ENCODE measurements at regions not wholly inside any gene's neighbourhood (a gene's known extent, or its start where the extent isn't known, plus 50 kb on each side); places are given as distances from the start of the nearest gene placed in this dataset.
"Not testable (repeated sequence)": the region's sequence is repeated elsewhere in the genome, so short reads cannot be mapped to it uniquely, and the experiment has no call there.

DNA sequence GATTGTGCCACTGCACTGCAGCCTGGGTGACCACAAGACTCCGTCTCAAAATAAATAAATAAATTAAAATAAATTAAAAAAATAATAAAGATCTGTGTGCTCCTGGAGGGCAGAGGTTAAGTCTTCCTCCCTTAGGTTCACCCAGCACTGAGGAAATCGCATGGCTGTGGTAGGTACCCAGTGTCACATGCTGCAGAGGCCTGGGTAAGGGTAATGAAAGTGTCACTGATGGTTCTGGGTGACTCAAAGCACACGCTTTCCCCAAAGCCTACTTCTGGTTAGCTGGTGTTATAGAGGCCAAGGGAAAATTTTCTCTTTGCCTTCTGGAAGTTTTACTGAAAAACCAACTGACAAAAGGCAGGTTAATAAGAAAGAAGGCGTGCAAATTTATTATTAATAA, 88.8 kb upstream of the ITGB1 start:
- no peak overlapping the region for H3K27ac Mint-ChIP-seq
- H3K4me3 Mint-ChIP-seq, result no peak overlapping the region
- no peaks in the 10 kb centered on the region for H3K4me1 Mint-ChIP-seq (ENCODE audit: low read depth)
- no peaks in the 10 kb centered on the region for H3K9me3 Mint-ChIP-seq
- no peaks in the 10 kb centered on the region for H3K36me3 Mint-ChIP-seq (ENCODE audit: low read depth)
- H3K27me3 Mint-ChIP-seq (ENCODE audit: low read depth), result no peaks in the 10 kb centered on the region

DNA sequence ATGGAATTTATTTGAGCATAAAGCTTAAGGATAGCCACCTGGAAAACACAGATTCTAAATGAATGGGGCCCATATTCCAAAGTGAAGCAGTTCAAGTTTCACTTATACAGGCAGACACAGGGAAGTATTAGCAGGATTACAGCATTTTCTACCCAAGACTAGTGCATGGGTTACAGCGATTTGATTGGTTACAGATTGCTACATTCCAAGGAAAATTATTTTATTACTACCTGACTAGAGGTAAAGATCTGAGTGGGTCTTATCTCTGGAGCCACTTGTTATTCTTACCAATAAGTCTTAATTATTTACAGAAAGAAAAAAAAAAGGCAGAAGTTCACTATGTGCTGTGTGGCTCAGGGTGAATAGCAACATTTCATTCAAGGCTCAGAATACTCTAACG, 87.4 kb upstream of the ITGB1 start:
- Mint-ChIP-seq H3K36me3 (ENCODE audit: low read depth) (no peaks in the 10 kb centered on the region), H3K9me3 (no peaks in the 10 kb centered on the region), H3K27ac (no peak overlapping the region), H3K27me3 (ENCODE audit: low read depth) (no peaks in the 10 kb centered on the region), H3K4me1 (ENCODE audit: low read depth) (no peaks in the 10 kb centered on the region), H3K4me3 (no peak overlapping the region)

DNA sequence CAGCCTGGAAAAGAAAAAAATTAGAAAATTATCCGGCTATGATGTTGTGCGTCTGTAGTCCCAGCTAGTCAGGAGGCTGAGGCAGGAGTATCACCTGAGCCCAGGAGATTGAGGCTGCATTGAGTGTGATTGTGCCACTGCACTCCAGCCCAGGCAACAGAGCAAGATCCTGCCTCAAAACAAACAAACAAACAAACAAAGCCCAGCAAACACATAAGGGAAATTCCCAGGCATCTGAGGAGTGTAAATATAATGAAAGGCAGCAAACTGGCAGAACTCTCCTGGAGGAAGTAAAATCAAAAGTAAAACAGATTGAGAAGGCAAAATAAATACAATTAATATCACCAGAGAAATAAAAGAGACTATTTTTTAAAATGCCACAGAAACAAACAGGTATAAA, 84.5 kb upstream of the ITGB1 start:
- Mint-ChIP-seq H3K4me3 (no peak overlapping the region), H3K27ac (no peak overlapping the region), H3K36me3 (ENCODE audit: low read depth) (no peaks in the 10 kb centered on the region), H3K9me3 (no peaks in the 10 kb centered on the region), H3K4me1 (ENCODE audit: low read depth) (no peaks in the 10 kb centered on the region), H3K27me3 (ENCODE audit: low read depth) (no peaks in the 10 kb centered on the region)

DNA sequence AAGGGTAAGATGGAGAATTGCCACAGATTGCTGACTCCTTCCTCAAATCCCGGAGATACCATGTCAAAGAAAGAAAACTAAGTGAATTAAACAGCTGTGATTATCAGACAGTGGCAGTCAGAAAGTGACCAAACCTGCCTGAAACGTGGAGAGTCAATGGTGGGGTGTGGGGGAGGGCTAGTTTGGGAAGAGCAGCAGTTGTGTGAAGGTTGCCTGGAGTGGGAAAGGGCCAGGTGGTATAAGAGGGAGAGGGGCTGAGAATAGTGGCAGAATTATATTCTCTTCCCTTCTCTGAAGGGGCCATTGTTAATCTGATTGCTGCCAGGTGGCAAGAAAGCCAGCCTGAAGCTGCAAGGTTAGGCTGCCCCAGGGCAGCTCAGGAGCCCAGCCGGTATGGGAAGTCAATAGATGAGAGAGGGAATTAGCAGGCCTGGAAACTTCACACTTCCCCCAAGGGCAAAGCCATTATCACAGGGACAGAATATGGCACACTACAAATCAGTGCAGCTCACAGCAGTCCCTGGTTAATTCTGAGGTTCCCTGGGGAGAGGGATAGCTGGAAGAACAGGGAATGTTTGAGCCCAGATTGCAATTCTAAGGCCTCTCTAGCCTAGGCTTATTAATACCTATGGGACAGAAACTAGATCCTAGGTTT, 83.9 kb upstream of the ITGB1 start:
- H3K27me3 Mint-ChIP-seq (ENCODE audit: low read depth), result no peaks in the 10 kb centered on the region
- H3K4me3 Mint-ChIP-seq, result no peak overlapping the region
- H3K4me1 Mint-ChIP-seq (ENCODE audit: low read depth), result no peaks in the 10 kb centered on the region
- no peak overlapping the region for H3K27ac Mint-ChIP-seq
- no peaks in the 10 kb centered on the region for H3K36me3 Mint-ChIP-seq (ENCODE audit: low read depth)
- no peaks in the 10 kb centered on the region for H3K9me3 Mint-ChIP-seq

DNA sequence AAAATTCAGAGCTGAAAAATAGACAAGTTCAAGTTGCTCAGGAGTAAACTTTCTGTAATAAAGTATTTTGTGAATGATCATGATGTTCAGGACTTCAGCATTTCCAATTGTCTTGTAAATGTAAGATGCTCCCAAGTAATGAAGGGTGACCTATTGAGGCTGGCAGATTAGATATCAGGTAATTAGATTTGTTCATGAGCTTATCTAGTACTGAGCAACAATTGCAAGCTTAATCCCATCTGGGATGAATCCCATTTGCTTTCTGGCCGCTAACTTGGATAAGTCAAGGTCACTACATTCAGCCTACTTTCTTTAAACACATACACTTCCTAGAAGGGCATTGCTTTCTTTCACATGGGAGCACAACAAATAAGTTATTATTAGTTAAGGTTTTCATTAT, 82.4 kb upstream of the ITGB1 start:
- no peaks in the 10 kb centered on the region for H3K36me3 Mint-ChIP-seq (ENCODE audit: low read depth)
- H3K9me3 Mint-ChIP-seq, result no peaks in the 10 kb centered on the region
- H3K4me3 Mint-ChIP-seq, result no peak overlapping the region
- H3K4me1 Mint-ChIP-seq (ENCODE audit: low read depth), result no peaks in the 10 kb centered on the region
- no peaks in the 10 kb centered on the region for H3K27me3 Mint-ChIP-seq (ENCODE audit: low read depth)
- no peak overlapping the region for H3K27ac Mint-ChIP-seq

DNA sequence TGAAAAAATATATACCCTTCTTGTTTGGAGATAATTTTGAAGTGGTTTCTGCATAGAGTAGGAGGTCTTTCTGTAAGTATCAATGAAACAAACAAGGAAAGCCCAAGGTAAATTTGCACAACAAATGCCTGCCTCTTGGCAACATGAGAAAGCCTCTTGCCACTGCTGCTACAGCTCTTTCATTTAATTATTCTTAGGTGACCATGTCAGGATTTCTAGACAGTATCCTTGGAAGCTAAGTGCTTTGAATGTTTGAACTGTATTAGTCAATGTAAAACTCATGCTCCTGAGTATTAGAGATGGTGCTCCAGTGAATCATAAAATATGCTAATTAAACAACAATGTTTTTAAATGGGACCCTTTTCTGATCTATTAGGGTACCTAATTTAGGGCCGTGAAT, 81.2 kb upstream of the ITGB1 start:
- Mint-ChIP-seq H3K9me3 (no peaks in the 10 kb centered on the region), H3K4me1 (ENCODE audit: low read depth) (no peaks in the 10 kb centered on the region), H3K4me3 (no peak overlapping the region), H3K27me3 (ENCODE audit: low read depth) (no peaks in the 10 kb centered on the region), H3K27ac (no peak overlapping the region), H3K36me3 (ENCODE audit: low read depth) (no peaks in the 10 kb centered on the region)

DNA sequence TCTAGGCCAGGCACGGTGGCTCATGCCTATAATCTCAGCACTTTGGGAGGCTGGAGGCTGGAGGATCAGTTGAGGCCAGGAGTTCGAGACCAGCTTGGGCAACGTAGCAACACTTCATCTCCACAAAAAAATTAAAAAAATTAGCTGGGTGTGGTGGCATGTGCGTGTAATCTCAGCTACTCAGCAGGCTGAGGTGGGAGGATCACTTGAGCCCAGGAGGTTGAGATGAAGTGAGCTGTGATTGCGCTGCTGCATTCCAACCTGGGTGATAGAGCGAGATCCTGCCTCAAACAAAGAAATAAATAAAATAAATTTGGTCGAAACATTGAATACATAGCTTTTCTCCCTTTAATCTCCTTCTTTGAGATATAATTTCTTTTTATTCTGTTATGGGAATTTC, 80.6 kb upstream of the ITGB1 start:
- no peaks in the 10 kb centered on the region for H3K9me3 Mint-ChIP-seq
- H3K4me1 Mint-ChIP-seq (ENCODE audit: low read depth), result no peaks in the 10 kb centered on the region
- H3K4me3 Mint-ChIP-seq, result no peak overlapping the region
- H3K27ac Mint-ChIP-seq, result no peak overlapping the region
- no peaks in the 10 kb centered on the region for H3K27me3 Mint-ChIP-seq (ENCODE audit: low read depth)
- no peaks in the 10 kb centered on the region for H3K36me3 Mint-ChIP-seq (ENCODE audit: low read depth)

DNA sequence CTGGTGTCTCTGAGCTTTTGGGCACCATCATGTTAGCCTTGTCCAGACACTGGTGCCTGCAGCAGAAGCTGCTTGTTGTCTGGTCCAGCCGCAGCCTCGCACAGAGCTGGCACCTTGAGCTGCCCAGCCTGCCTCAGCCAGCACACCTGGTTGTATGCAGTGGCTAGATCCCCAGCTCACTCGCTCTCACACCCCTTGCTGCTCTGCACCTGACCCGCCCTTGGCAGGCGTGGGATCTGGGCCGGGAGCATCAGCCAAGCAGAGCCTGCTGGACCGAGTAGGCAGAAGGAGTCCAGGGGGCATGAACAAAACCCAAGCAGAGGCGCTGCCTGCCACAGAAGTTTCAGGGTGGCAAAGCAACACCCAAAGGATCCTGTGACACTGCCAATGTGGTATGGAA, 79.7 kb upstream of the ITGB1 start:
- Mint-ChIP-seq H3K4me1 (ENCODE audit: low read depth) (no peaks in the 10 kb centered on the region), H3K4me3 (no peak overlapping the region), H3K9me3 (no peaks in the 10 kb centered on the region), H3K27me3 (ENCODE audit: low read depth) (no peaks in the 10 kb centered on the region), H3K36me3 (ENCODE audit: low read depth) (no peaks in the 10 kb centered on the region), H3K27ac (no peak overlapping the region)

DNA sequence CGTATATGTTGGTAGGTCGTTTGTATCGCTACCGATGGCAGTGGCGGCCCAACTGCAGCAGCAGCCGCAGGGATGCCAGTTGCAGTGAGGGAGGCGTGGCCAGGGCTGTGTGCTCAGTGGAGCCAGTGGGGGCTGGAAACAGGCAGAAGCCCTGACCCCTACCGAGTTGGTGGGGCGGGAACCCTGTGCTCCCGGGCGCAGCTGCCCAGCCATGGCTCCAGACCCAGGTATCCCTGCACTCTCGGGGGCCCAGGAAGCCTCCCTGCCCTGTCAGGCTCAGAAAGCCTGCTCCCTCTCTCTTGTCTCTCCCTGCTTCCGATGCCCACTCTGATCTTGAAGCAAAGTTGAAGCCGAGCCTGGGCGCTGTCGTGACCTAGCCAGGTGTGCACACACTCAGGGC, 78.6 kb upstream of the ITGB1 start:
- H3K27ac Mint-ChIP-seq, result no peak overlapping the region
- H3K36me3 Mint-ChIP-seq (ENCODE audit: low read depth), result no peaks in the 10 kb centered on the region
- no peaks in the 10 kb centered on the region for H3K4me1 Mint-ChIP-seq (ENCODE audit: low read depth)
- no peaks in the 10 kb centered on the region for H3K27me3 Mint-ChIP-seq (ENCODE audit: low read depth)
- no peak overlapping the region for H3K4me3 Mint-ChIP-seq
- H3K9me3 Mint-ChIP-seq, result no peaks in the 10 kb centered on the region

DNA sequence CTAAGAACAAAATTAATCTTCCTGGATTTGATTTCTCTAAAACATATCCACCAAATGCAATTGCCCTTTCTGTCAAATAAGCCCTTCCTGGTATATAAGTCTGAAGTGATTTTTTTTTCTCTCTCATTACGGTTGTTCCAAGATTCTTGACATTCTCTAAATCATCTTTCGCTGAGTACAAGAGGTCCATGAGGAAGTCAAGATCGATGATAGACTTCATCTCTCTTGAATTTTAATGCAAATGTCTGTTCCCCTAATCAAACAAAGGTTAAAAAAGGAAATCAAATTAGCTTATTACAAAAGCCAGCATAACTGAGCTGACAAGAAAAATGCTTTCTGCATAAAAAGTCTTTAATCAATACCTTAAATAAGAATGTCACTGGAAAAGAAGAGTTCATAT, 77.4 kb upstream of the ITGB1 start:
- Mint-ChIP-seq H3K36me3 (ENCODE audit: low read depth) (no peaks in the 10 kb centered on the region), H3K27me3 (ENCODE audit: low read depth) (no peaks in the 10 kb centered on the region), H3K4me1 (ENCODE audit: low read depth) (no peaks in the 10 kb centered on the region), H3K4me3 (no peak overlapping the region), H3K27ac (no peak overlapping the region), H3K9me3 (no peaks in the 10 kb centered on the region)

DNA sequence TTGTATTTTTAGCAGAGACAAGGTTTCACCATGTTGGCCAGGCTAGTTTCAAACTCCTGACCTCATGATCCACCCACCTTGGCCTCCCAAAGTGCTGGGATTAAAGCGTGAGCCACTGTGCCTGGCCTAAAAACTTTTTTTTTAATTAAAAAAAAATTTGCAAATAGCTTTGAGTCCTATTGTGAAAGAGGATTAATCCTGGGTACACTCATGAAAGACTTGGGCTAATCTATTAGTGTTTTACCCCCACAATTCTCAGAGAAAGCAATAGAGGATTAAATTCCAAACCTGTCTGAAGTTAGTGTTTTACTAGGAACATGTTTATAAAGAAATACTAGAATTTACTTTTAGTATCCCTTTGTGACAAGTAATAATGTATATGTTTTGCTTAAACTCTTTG, 76.9 kb upstream of the ITGB1 start:
- Mint-ChIP-seq H3K36me3 (ENCODE audit: low read depth) (no peaks in the 10 kb centered on the region), H3K4me1 (ENCODE audit: low read depth) (no peaks in the 10 kb centered on the region), H3K27me3 (ENCODE audit: low read depth) (no peaks in the 10 kb centered on the region), H3K4me3 (no peak overlapping the region), H3K9me3 (no peaks in the 10 kb centered on the region), H3K27ac (no peak overlapping the region)

DNA sequence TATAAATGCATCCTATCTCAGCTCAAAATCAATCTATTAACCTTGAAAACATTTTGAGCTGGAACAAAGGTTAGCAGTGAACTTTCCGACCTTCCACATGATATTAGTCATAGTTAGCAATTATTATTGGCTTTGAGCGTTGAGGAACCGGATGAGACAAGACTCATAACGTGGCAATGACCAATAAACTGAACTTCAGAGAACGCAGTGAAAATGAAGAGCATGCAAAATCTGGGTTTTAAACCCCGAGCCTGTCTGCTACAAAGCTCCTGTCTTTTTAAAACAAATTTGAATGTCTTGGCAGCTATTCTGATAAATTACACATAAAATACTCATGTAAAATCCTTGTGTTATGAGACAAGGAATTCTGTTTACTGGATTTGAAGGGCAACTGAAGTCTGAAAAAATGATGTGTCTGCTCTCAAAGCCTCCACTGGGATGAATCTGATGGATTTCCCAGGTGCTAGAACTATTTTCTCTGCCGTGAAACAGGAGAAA, 74.7 kb upstream of the ITGB1 start:
- peaks cover 2% of the 10 kb centered on the region for H3K4me1 Mint-ChIP-seq (ENCODE audit: low read depth)
- H3K36me3 Mint-ChIP-seq (ENCODE audit: low read depth), result no peaks in the 10 kb centered on the region
- no peak overlapping the region for H3K27ac Mint-ChIP-seq
- H3K27me3 Mint-ChIP-seq (ENCODE audit: low read depth), result no peaks in the 10 kb centered on the region
- no peaks in the 10 kb centered on the region for H3K9me3 Mint-ChIP-seq
- no peak overlapping the region for H3K4me3 Mint-ChIP-seq

DNA sequence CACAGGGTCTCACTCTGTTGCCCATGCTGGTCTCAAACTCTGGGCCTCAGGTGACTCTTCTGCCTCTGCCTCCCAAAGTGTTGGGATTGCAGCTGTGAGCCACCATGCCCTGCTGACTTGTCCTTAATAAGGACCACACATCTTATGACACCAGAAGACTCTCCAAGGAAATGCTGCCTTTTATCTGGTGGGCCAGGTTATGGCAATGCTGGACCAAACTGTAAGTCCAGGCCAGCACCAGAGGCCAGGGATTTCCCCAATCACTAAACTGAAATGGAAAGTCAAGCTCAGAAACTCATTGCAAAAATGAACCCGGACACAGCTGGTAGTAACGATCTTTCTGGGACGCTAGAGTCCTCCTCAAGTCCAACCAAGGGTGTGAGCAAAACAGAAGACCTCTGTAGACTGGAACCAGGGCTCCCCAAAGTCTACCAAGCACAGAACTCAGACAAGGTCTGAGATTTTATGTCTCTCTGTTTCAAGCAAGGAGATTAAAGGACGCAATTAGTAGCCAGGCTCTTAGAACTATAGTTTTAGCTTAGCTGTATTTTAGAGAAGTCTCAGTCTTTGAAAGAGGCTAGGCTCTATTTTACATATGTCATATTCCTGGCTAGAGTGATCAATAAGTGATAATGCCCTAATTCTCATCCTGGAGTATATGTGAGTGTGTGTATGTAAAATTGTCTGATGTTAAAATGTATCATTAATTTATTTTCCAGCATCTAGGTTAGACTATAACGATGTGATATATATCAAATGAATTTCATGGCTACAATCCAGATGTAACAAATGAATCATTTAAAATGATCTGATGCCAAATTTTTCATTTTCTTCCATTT, 74.0 kb upstream of the ITGB1 start:
- Mint-ChIP-seq H3K9me3 (no peaks in the 10 kb centered on the region), H3K36me3 (ENCODE audit: low read depth) (no peaks in the 10 kb centered on the region), H3K27ac (no peak overlapping the region), H3K27me3 (ENCODE audit: low read depth) (no peaks in the 10 kb centered on the region), H3K4me1 (ENCODE audit: low read depth) (peaks cover 2% of the 10 kb centered on the region), H3K4me3 (no peak overlapping the region)

DNA sequence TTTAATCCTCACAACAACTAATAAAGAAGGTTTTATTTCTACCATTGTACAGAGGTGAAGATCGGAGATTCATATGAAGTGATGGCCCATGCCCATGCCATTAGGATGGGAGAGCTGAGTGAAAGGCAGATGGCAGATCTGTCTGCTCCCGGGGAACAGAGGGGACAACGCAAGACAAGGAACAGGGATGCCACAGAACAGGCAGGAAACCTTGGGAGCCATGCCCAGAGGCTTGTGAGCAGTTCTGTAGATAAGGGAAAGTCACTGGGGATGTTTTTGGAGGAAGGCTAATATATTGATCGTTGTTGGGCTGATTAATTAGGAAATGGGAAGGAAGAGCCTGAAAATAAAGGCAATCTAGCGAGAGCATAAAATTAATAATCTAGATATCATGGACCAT, 73.1 kb upstream of the ITGB1 start:
- Mint-ChIP-seq H3K27ac (no peak overlapping the region), H3K4me3 (no peak overlapping the region)

DNA sequence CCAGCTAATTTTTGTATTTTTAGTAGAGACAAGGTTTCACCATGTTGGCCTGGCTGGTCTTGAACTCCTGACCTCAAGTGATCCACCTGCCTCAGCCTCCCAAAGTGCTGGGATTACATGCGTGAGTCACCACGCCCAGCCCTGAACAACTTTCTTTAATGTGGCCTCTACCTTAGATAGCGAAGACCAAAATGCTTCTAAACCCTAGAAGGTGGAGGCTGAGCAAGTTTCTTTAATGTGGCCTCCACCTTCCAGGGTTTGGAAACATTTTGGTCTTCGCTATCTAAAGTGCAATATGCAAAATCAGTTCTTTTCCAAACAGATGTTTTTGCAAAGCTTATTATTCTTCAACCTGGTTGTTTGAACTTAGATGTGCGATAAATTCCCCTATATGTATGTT, 70.5 kb upstream of the ITGB1 start:
- not testable (repeated sequence) for H3K27ac Mint-ChIP-seq, H3K9me3 Mint-ChIP-seq, H3K4me3 Mint-ChIP-seq

More for the DNA sequence above, 73.1 kb upstream of the ITGB1 start:
- Mint-ChIP-seq H3K36me3 (ENCODE audit: low read depth) (no peaks in the 10 kb centered on the region), H3K4me1 (ENCODE audit: low read depth) (peaks cover 5% of the 10 kb centered on the region), H3K27me3 (ENCODE audit: low read depth) (no peaks in the 10 kb centered on the region), H3K9me3 (no peaks in the 10 kb centered on the region)

More for the DNA sequence above, 70.5 kb upstream of the ITGB1 start:
- H3K4me1 Mint-ChIP-seq (ENCODE audit: low read depth); H3K27me3 Mint-ChIP-seq (ENCODE audit: low read depth); H3K36me3 Mint-ChIP-seq (ENCODE audit: low read depth): not testable (repeated sequence)
